DMS153 treated with DMSO at 0.1 percent for 48 hours (cell line): ENCODE measurements at regions not wholly inside any gene's neighbourhood (a gene's known extent, or its start where the extent isn't known, plus 50 kb on each side); places are given as distances from the start of the nearest gene placed in this dataset.
"Not testable (repeated sequence)": the region's sequence is repeated elsewhere in the genome, so short reads cannot be mapped to it uniquely, and the experiment has no call there.

Experiments
- DNase-seq: peaks from one replicate; lab custom pipeline; 2025; ENCODE audit not compliant: unreplicated experiment; lab: John Stamatoyannopoulos, UW

- no peak for DNase-seq
Measured at GRCh38 chr4:91653067-91653466, 650.7 kb upstream of the GRID2 start.

GRCh38 chr4:91681091-91681490, 622.7 kb upstream of the GRID2 start:
- DNase-seq = no peak

- no peak for DNase-seq
Measured at GRCh38 chr4:91681544-91681943, 622.2 kb upstream of the GRID2 start.

GRCh38 chr4:91684955-91685354, 618.8 kb upstream of the GRID2 start:
- DNase-seq = no peak

GRCh38 chr4:91688413-91688812, 615.4 kb upstream of the GRID2 start:
- no peak for DNase-seq

GRCh38 chr4:91699691-91700090, 604.1 kb upstream of the GRID2 start:
- DNase-seq = not testable (repeated sequence)

- DNase-seq = no peak
Measured at GRCh38 chr4:91729851-91730250, 573.9 kb upstream of the GRID2 start.

GRCh38 chr4:91734682-91735081, 569.1 kb upstream of the GRID2 start:
- DNase-seq = no peak

- DNase-seq = not testable (repeated sequence)
Measured at GRCh38 chr4:91738831-91739230, 564.9 kb upstream of the GRID2 start.

GRCh38 chr4:91746551-91746950, 557.2 kb upstream of the GRID2 start:
- DNase-seq = no peak

- no peak for DNase-seq
Measured at GRCh38 chr4:91751961-91752360, 551.8 kb upstream of the GRID2 start.

- DNase-seq = no peak
Measured at GRCh38 chr4:91754716-91755115, 549.0 kb upstream of the GRID2 start.

- DNase-seq = no peak
Measured at GRCh38 chr4:91758487-91758886, 545.3 kb upstream of the GRID2 start.

- no peak for DNase-seq
Measured at GRCh38 chr4:91764085-91764484, 539.7 kb upstream of the GRID2 start.

- no peak for DNase-seq
Measured at GRCh38 chr4:91769912-91770311, 533.9 kb upstream of the GRID2 start.

- DNase-seq = not testable (repeated sequence)
Measured at GRCh38 chr4:91791631-91792030, 512.1 kb upstream of the GRID2 start.

- DNase-seq = no peak
Measured at GRCh38 chr4:91795947-91796346, 507.8 kb upstream of the GRID2 start.

GRCh38 chr4:91812319-91812718, 491.4 kb upstream of the GRID2 start:
- DNase-seq = no peak

- no peak for DNase-seq
Measured at GRCh38 chr4:91824773-91825172, 479.0 kb upstream of the GRID2 start.

GRCh38 chr4:91826186-91826585, 477.6 kb upstream of the GRID2 start:
- DNase-seq = no peak

- no peak for DNase-seq
Measured at GRCh38 chr4:91827914-91828313, 475.9 kb upstream of the GRID2 start.

GRCh38 chr4:91829531-91829930, 474.2 kb upstream of the GRID2 start:
- no peak for DNase-seq

GRCh38 chr4:91830681-91831395, 472.9 kb upstream of the GRID2 start:
- DNase-seq = no peak
